ENCODE measurements at regions not wholly inside any gene's neighbourhood (a gene's known extent, or its start where the extent isn't known, plus 50 kb on each side); places are given as distances from the start of the nearest gene placed in this dataset.

DNA sequence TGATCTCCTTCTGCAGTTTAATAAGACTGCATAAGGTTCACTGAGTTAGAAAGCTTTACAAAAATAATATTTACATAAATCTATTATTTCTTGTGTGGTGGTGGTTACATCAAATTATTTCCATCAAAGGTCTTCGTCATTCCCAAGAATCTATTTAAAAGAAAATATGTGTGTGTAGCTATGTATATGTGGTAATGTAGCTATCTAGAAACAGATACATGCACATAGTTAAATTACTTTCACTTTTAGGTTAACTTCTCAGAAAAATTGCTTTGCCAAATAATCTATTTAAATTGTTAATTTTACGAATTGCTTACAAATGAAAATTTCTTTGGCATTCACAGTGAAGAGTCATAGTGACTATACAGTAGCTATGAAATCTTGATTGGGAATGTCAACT lies 633.2 kb downstream of the DMRTA1 start:
- DNase-seq (ENCODE audit: extremely low read depth in 1 of 11, low read depth in 9 of 11, low spot score in 4 of 11) = no peak

DNA sequence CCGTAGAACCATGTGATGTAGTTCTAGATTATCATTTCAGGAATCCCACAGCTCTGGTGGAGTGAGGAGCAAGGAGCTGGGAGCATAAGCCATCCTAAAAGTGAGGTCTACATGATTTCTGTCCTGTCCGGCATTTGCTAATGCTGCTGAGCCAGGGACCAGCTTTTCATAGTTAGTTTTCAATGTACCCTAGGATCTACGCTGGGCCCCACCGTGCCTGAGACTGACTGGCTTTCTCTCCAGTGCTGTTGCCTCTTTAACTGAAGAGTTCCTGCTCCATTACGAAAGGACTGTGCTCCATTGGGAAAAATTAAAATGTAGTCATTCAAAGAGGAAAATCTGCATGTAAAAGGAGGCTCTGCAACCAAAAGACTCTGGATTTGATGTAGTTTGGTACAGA lies 634.8 kb downstream of the DMRTA1 start:
- DNase-seq (ENCODE audit: extremely low read depth in 1 of 11, low read depth in 9 of 11, low spot score in 4 of 11) = no peak

DNA sequence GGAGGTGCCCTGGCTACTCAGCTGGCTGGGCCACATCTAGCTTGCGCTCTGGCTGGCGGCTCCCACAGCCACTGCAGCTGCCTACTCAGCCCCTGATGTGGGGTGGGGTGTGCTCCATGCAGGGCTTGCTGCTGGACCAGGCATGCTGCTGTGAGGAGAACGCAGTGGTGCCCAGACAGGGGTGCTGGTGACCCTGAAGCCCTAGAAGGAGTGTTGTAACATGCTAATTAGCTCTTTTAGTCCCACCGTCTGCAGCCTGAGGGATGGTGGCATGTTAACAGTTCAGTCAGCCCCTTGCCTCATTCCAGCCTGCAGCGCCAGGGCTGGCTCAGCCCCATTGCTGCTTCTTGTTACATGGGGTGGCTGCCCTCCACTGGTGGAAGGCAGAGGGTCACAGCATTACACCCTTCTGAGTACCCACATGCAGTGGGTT lies 642.3 kb downstream of the DMRTA1 start:
- DNase-seq (ENCODE audit: extremely low read depth in 1 of 11, low read depth in 9 of 11, low spot score in 4 of 11) = no peak

DNA sequence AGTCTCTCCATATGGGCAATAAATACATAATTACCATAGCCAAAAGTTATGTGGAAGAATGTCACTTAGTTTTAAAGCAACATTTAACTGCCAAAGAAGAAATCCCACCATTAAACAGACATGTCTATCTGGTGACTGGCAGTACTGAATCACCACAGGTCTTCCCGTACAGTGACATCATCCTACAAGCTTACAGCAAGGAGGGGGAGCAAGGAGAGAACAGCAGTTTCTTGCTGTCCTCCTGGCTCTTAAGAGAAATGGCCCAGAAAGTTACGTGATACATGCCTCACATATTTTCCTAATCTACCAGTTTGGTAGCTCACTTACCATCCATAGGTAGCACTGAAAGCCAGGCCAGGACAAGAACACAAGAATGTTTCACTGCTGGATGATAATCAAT lies 671.0 kb downstream of the DMRTA1 start:
- no peak for DNase-seq (ENCODE audit: extremely low read depth in 1 of 11, low read depth in 9 of 11, low spot score in 4 of 11)

DNA sequence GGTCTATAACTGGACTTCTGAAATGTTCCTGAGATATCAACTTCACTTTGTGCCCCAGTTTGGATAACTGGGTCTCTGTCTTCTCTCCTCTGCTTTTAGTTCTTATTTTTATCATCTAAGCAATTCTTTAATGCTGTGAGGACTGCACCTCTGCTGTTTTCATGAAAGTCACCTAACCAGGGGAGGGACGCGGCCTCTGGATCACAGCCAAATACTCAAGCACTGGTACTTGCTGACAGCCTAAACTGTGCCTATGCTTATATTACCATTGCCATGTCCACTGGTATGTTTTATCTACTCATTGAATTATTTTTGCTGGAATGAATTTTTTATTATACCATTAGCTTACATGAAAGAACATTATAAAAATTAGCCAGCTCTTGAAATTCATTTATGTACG lies 674.0 kb downstream of the DMRTA1 start:
- DNase-seq (ENCODE audit: extremely low read depth in 1 of 11, low read depth in 9 of 11, low spot score in 4 of 11) = no peak

DNA sequence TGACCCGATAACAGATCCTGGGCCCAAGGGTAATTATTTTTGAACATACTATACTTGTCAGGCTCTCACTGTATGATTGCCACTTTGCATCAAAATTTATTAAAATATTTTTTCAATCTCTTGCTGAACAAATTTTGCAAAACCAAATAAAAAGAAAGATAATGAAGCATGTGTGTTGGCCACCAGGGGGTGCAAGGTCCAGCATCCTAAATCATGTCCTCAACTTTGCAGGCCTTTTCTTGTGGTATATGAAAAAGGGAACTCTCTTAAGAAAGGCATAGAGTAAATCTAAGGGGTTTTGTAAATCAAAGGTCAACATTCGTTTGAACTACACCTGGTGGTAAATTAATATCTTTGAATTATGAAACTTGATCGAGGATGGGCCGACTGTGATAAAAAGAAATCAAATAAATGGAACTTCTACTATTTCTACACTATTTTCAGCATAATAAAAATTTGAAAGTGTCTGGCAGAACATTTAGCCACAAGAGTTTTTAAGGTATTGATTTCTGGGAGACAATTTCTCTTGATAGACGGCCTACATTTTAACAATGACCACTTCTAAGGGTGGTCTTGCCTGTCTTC lies 676.5 kb downstream of the DMRTA1 start:
- peak in 10 of 11 donors; percentile 3 to 29 (median 20) for DNase-seq (ENCODE audit: extremely low read depth in 1 of 11, low read depth in 9 of 11, low spot score in 4 of 11)

DNA sequence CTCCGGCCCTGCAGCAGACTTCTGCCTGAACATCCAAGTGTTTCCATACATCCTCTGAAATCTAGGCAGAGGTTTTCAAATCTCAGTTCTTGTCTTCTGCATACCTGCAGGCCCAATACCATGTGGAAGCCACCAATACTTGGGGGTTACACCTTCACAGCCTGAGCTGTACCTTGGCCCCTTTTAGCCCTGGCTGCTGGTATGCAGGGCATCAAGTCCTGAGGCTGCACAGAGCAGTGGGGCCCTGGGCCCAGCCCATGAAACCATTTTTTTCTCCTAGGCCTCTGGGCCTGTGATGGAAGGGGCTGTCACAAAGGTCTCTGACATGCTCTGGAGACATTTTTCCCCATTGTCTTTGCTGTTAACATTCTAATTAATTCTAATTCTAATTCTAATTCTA lies 680.6 kb downstream of the ELAVL2 start:
- no peak for DNase-seq (ENCODE audit: extremely low read depth in 1 of 11, low read depth in 9 of 11, low spot score in 4 of 11)

DNA sequence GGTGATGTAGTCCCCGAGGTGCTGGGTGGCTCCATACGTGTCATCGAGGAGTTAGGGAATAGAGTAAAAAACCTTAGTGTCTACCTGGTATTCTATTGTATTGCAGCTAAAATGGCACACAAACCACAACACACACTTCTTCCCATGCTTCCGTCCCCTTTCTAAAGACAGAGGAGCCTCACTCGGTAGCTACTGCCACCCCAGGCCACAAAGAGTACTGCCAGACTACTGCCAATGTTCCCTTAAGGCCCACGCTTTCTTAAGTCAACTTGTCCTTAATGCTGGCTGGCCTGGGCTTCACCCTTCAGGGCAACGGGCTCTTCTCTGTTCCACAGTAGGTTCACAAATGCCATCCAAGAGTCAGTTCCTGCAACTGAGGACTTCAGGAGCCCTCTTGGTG lies 673.0 kb downstream of the ELAVL2 start:
- no peak for DNase-seq (ENCODE audit: extremely low read depth in 1 of 11, low read depth in 9 of 11, low spot score in 4 of 11)

DNA sequence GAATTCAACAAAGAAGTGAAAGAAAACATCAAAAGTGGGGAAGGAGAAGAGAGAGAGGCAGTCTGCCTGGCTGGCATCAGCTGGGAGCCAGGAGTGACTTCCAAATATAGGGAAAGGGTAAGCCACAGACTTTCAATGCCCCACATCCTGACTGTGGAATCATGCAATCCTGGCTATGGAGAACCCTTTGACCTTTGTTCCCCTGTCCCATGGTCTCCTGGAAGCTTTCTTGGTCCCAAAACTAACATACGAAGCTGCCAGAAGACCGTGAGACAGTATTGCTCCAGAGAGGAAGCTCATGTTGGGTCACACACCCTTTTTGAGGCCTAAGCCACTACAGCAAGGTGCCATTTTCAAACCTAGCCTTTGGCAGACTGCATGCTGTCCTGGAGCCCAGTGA lies 665.5 kb downstream of the ELAVL2 start:
- DNase-seq (ENCODE audit: extremely low read depth in 1 of 11, low read depth in 9 of 11, low spot score in 4 of 11) = no peak

DNA sequence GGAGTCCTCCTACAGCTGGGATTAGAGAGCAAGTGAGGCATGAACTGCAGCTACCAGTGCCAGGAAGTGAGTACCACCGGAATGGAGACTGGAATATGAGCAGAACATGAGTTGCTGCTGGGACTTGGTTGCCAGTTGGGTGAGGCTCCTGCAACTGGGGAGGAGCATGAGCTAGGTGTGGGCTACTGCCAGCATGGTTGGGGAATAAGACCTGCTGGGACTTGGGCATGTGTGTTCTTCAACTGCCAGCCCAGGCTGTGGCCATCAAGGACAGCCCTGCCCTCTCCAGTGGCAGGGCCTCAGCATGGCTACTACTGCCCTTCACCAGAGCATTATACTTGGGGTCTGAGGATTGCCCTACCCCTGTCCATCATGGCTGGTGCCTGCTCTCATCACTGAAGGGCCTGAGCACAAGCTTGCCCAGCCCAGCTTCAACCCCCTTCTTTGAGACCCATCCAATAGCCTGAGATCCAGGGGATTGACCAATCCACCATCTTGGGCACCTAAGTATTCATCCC lies 665.0 kb downstream of the ELAVL2 start:
- DNase-seq (ENCODE audit: extremely low read depth in 1 of 11, low read depth in 9 of 11, low spot score in 4 of 11) = no peak

DNA sequence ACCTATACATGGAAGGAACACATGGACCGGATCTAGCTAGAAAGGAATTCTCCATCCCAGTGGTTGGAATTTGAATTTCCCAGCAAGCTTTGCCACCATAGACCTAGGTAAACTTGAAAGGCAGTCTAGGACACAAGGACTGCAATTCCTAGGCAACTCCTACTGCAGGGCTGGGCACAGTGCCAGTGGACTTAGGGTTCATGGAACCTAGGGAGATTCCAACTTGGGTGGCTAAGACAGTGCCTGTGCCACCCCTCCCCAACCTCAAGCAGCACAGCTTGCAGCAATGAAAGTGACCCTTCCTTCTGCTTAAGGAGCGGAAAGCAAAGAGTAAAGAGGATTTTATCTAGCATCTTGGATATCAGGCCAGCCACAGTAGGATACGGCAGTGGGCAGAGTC lies 663.3 kb downstream of the ELAVL2 start:
- DNase-seq (ENCODE audit: extremely low read depth in 1 of 11, low read depth in 9 of 11, low spot score in 4 of 11) = no peak

DNA sequence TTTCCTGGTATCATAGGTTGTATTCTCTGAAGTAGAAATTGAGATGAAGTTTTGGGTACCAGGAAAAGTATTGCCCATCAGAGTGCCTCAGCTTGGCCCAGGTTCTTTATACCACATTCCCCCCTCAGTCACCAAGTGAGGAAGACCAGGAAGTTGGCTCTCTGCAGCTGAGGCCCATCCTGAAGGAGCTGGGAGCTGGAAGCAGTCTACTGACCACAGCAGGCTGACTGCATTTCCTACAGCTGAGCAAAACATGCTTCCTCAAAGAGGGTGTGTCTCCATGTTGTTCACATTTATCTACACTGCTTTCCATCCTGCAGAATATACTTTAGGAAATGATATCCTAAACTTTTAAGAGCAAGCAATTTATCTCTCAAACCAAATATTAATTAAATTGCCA lies 654.6 kb downstream of the ELAVL2 start:
- DNase-seq (ENCODE audit: extremely low read depth in 1 of 11, low read depth in 9 of 11, low spot score in 4 of 11) = no peak

DNA sequence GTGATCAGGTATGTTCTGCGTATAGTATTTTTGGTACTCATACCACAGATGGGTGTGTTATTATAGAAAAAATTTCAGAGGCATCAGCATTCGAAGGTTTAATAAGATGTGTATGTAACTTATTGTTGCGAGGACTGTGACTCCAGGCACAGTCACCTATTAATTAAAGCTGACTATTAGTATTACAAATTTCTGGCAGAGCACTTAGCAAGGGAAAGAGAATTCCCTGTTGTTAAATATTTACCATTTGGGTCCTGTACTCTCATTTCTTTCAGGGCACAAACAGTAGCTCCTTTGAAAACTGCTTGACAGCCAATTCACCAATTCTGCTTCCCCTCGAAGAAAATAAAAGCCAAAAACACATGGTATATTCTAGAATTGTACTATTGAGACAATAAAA lies 653.8 kb downstream of the ELAVL2 start:
- no peak for DNase-seq (ENCODE audit: extremely low read depth in 1 of 11, low read depth in 9 of 11, low spot score in 4 of 11)

DNA sequence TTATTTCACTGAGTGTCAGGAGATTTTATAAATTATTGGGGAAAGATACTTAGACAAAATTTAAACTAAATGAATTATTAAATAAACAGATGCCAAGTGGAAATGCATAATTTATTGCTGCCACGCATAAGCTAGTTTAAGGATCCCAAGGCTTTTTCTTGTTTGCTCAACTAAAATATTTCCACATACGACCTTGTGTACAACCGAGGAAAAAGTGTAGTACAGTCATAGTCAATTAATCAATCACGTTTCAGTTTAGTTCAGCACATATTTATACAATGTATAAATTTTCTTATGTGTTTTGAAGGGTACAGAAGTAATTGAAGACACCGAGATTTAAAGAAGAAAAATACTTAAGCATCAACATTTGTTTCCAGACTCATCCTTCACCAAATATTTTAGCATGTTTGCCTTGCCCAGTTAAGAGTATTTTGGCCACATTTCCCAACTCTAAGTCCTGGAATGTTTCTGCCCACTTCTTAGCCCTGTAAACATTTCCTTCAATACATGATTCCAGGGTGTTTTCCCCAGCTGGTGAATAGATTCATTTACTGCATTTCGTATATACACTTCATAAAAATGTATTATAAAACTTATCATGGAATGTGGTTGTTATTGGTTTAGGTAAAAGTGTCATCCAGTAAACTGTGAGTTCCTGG lies 652.9 kb downstream of the ELAVL2 start:
- no peak for DNase-seq (ENCODE audit: extremely low read depth in 1 of 11, low read depth in 9 of 11, low spot score in 4 of 11)

DNA sequence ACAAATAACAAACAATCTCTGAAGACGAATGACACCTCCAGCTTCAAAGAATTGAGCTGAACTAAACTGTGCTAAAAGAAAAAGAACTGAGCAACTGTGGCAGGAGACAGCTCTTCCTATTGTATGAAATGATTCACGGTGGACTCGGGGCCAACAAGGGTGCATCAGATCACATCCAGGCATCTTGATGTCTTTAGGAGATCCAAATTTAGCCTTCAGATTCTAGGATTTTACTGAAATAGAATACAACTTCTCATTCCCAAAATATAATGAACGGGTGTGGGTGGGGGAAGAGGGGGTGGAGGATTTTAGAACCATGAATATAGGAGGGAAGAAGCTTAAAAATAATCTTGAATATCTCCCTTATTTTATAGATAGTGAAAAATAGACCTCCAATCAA lies 631.8 kb downstream of the ELAVL2 start:
- no peak for DNase-seq (ENCODE audit: extremely low read depth in 1 of 11, low read depth in 9 of 11, low spot score in 4 of 11)

DNA sequence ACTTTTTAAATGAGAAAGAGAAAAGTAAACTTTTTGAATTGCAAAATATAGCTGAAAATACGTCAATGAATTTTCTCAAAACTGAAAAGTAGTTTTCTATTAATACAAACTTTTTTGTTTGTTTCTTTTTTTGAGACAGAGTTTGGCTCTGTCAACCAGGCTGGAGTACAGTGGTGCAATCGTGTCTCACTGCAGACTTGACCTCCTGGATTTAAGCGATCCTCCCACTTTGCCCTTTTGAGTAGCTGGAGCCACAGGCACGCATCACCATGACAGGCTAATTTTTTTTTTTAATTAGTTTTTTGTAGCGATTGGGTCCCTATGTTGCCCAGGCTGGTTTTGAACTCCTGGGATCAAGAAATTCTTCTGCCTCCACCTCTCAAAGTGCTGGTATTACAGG lies 610.4 kb downstream of the ELAVL2 start:
- no peak for DNase-seq (ENCODE audit: extremely low read depth in 1 of 11, low read depth in 9 of 11, low spot score in 4 of 11)

DNA sequence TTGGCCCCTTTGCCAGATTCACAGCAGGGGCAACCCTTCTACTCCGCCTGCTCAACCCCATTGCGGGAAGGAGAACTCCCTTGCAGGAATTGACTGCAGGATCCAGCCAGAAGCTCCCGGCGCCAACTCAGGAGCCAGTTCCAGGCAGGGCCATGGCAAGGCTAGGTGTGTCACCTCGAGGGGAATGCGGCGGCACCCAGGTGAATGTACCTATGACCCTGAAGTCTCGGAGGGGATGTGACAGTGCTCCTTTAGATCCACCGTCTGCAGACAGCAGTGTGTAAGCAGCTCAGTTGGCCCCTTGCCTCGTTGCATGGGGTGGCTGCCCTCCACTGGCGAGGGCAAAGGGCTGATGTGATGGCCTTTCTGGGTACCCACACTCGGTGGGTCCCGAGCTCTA lies 606.6 kb downstream of the ELAVL2 start:
- no peak for DNase-seq (ENCODE audit: extremely low read depth in 1 of 11, low read depth in 9 of 11, low spot score in 4 of 11)

DNA sequence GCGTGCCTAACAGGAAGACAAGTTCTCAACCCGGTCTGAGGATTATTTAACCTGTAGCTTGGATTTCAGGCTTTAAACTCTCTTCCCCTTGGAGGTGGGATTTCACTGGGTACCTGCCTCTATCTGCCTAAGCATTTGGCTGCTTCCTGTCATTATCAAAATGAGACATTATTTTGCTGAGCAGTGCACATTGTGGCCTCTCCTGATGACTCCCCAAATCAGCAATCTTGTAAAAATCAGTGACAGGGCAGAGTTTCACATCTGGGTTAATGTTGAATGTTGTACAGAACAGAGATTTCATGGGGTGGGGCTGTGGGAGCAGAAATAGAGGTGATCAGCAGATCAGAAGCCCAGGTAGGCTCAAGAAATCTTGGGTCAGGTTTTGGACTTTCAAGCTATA lies 605.9 kb downstream of the ELAVL2 start:
- DNase-seq (ENCODE audit: extremely low read depth in 1 of 11, low read depth in 9 of 11, low spot score in 4 of 11) = no peak

DNA sequence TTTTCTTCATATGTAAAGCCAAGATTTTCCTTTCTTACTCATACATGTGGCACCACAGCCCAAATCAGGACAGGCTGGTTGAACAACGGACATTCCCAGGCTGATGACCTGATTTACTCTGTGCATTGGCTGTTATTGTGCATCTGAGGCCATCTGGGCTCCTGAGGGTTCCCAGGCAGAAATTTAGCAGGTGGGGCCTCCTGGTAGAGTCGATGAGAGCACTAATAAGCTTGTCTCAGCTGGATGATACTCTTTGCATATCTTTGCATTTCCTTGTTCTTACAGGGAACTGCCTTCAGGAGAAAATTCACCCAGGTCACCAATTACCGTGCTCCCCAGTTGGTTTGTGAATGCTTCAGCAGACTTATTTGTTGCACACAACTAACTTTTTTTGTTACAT lies 605.1 kb downstream of the ELAVL2 start:
- no peak for DNase-seq (ENCODE audit: extremely low read depth in 1 of 11, low read depth in 9 of 11, low spot score in 4 of 11)

DNA sequence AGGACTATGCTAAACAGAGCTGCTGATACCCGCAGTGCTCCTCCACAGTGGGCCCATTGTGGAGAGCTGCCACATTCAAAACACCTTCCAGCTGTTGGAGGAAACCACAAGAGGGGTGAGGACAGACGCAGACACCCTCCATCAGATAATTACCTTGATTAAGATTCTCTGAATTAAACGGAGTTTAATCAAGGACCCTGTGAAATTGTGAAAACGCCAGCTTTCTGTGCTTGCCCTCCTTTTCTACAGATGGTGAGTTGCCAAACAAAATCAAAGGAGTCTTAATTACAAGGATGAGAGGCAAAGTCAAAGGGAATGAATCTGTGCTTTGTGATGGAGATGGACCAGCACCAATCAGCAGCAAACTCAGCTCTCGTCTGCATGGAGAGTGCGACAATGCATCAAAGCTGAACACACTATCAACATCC lies 596.1 kb downstream of the ELAVL2 start:
- DNase-seq (ENCODE audit: extremely low read depth in 1 of 11, low read depth in 9 of 11, low spot score in 4 of 11) = no peak

DNA sequence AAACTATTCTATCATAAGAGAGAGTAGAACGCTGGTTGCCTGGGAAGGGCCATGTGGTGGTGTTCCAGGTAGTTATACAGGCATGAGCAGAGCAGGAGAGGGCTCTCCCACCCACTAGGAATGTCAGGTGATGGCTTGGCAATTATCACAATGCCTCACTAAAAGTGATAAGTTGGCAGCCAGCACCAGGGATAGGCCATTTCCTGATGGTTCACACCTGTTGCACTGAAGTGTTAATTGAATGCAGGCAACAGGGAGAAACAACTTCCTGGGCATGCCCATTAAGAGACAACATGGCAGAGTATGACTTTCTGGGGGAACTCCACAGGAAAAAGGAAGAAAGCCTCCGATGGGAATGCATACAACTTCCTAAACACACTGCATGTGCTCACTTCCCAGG lies 593.2 kb downstream of the ELAVL2 start:
- DNase-seq (ENCODE audit: extremely low read depth in 1 of 11, low read depth in 9 of 11, low spot score in 4 of 11) = no peak
